ENCODE measurements at regions not wholly inside any gene's neighbourhood (a gene's known extent, or its start where the extent isn't known, plus 50 kb on each side); places are given as distances from the start of the nearest gene placed in this dataset.

DNA sequence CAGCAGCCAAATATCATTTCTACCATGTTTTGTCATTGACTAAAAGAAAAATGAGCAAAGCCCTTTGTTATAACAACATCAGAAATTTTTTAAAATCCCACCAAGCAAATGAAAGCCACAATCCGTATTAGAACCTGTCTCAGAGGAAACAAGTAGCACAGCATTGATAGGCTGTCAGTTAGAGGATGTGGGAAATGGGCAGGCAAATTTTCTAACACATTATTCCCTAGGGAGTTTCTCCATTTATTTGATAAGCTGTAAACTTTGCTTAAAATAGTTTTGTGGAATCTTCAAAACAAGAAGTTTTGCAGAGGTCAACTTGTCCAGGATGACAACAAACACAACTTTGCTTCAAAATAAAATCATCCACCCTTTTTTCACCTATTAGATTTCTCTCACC is 53.6 kb upstream of the APC start:
- intact Hi-C loops (cut with DNase I, micrococcal nuclease): loop anchor here in 1 of 2 donors (10.0 kb wide), 1 partner anchor 61 kb away; no protein-coding TSS in a partner anchor
- no peak for DNase-seq
- ATAC-seq: no peak

DNA sequence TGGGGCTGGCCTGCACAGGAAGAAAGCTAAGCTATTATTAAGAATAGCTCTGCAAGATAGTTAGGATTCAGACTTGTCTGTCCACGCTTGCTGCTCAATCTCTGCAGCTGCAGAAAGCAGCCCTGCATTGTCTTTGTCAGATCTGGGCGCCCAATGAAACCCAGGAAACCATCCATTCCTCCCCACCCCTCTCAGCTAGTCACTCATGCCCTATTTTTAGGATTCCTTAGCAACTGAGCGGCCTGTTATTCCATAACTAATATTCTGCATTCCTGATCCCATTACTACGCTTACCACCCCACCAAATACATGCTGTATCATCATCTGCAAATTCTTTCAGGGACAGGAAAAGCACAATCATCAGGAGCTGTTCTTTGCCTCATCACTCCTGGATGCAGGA is 52.9 kb upstream of the APC start:
- intact Hi-C loops (cut with DNase I, micrococcal nuclease): loop anchor here in 1 of 2 donors (10.0 kb wide), 1 partner anchor 60 kb away; no protein-coding TSS in a partner anchor
- ATAC-seq (no peak), DNase-seq (no peak)

DNA sequence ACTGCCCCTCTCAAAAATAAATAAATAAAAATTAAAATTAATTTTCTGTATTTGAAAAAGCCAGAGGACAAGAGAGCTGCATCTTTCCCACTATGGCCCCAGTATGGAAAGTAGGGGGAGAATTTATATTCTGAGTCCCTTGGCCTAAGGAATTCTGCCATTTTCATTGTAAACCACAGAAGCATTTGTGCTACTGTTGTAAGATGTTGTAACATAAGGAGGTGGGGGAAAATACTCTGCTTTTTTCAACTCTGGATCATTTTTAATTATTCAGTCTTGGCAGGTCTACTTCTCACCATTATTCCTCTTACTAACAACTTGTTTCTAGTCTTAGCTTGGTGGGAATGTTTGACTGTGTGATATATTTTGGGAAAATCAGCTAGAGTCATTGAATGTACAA is 52.3 kb upstream of the APC start:
- intact Hi-C loops (cut with DNase I, micrococcal nuclease): loop anchor here in 1 of 2 donors (10.0 kb wide), 1 partner anchor 59 kb away; no protein-coding TSS in a partner anchor
- DNase-seq (no peak), ATAC-seq (no peak)

DNA sequence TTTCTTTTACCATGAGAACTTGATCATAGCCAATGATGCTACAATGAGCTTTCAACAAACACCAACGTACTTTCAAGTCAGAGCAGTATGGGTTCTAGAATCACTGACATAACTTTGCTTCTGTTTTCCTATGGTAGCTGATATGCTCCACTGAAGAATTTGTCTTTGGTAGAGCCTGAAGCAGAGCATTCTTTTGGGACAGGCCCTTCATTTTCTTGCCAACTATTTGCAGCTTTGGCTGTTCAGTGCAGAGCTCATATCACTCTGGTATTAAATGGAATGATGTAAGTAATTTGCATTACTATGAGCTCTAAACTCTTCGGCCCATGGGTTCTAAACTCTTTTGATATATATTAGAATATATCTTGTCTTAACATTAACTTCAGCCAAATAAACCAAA is 51.8 kb upstream of the APC start:
- DNase-seq: no peak
- ATAC-seq: no peak

DNA sequence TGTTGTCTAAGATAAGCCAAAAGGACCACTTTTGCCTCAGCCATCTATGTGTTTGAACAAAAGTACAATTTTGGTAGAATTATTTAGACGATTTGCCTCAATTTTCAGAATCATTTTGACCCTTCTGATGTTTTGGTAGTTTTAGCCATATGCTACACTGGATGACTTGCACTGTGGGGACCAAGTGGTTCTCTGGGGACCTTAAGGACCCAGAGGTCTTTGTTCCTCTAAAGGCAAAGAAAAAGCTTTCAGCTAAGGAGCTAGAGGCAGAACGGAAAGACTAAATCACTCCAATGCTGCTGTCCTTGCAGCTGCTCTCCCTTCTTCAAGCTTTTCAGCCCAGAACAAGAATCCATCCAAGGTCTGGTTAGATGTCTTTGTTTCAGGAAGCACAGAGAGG is 51.0 kb upstream of the APC start:
- intact Hi-C loops (cut with DNase I, micrococcal nuclease): loop anchor here in 1 of 2 donors (10.0 kb wide), 1 partner anchor 58 kb away; no protein-coding TSS in a partner anchor
- no peak for ATAC-seq
- DNase-seq: no peak

More for the DNA sequence above, 51.8 kb upstream of the APC start:
- intact Hi-C loops (cut with DNase I, micrococcal nuclease): loop anchor here in 1 of 2 donors (10.0 kb wide), 1 partner anchor 59 kb away; no protein-coding TSS in a partner anchor

DNA sequence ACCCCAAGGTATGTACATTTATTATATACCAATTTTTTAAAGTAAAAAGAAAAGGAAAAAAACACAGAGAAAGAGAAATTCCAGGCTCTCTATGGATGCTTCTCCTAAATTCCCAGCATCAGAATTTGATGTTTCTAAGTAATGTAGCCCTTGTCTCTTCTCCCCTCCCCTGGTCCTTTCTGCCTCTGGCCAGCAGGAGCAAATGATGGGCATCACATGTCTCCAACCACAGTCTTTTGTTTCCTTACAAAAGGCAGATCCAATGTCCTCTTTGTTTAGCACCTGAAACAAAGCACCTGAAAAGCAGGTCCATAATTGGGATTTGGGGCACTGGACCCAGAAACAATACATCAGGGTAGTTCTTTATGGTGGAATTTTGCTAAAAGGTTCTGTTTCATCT is 50.4 kb upstream of the APC start:
- intact Hi-C loops (cut with DNase I, micrococcal nuclease): loop anchor here in 1 of 2 donors (10.0 kb wide), 1 partner anchor 57 kb away; no protein-coding TSS in a partner anchor
- no peak for ATAC-seq
- no peak for DNase-seq
